ENCODE measurements at regions not wholly inside any gene's neighbourhood (a gene's known extent, or its start where the extent isn't known, plus 50 kb on each side); places are given as distances from the start of the nearest gene placed in this dataset.

- Histone ChIP-seq H3K27me3 (no peaks in the 10 kb centered on the region), H3K27ac (no peak overlapping the region), H3K4me1 (no peaks in the 10 kb centered on the region), H3K4me3 (no peak overlapping the region), H3K9me3 (no peaks in the 10 kb centered on the region), H3K36me3 (no peaks in the 10 kb centered on the region)
- in situ Hi-C loops (cut with MboI; ENCODE audit: low pct_ligation_motif_present in 1 of 4, low pct_unique_long_range_greater_than_20kb in 1 of 4, low sequenced_read_pairs in 3 of 4), result loop anchor here in 1 of 4 donors (25.0 kb wide), 1 partner anchor 332 kb away; no protein-coding TSS in a partner anchor
- no peak for TF ChIP-seq POLR2A (IDR thresholded peaks at IDR 0.05)
- no peak for TF ChIP-seq POLR2AphosphoS5 (IDR thresholded peaks at IDR 0.05)
- TF ChIP-seq EP300 (IDR thresholded peaks at IDR 0.05; ENCODE audit: low read depth), result no peak
- no peak for TF ChIP-seq CTCF (IDR thresholded peaks at IDR 0.05)
- intact Hi-C loops (cut with DNase I; ENCODE audit: low total_unique reads), result no loop called here
- WGBS, 2 donors (ENCODE audit: low coverage in 1 of 2), result 84 to 90% methylated on average over 8 of the region's 8 CpGs
- no peak for DNase-seq
These were observed 173.2 kb downstream of the DIRAS2 start for GRCh38 chr9:90469435-90469834.

GRCh38 chr9:90469865-90470387 lies 172.7 kb downstream of the DIRAS2 start:
- H3K27ac ChIP-seq, result no peak overlapping the region
- DNase-seq, result no peak
- intact Hi-C loops (cut with DNase I; ENCODE audit: low total_unique reads) (no loop called here), in situ Hi-C loops (cut with MboI; ENCODE audit: low pct_ligation_motif_present in 1 of 4, low pct_unique_long_range_greater_than_20kb in 1 of 4, low sequenced_read_pairs in 3 of 4) (loop anchor here in 1 of 4 donors (25.0 kb wide), 1 partner anchor 333 kb away; no protein-coding TSS in a partner anchor)
- 83 to 85% methylated on average over 3 to 6 of the region's 6 CpGs for WGBS, 2 donors (ENCODE audit: low coverage in 1 of 2)
- H3K27me3 ChIP-seq, result no peaks in the 10 kb centered on the region
- TF ChIP-seq POLR2AphosphoS5 (IDR thresholded peaks at IDR 0.05), result no peak
- TF ChIP-seq CTCF (IDR thresholded peaks at IDR 0.05), result no peak
- no peak for TF ChIP-seq EP300 (IDR thresholded peaks at IDR 0.05; ENCODE audit: low read depth)
- no peak for TF ChIP-seq POLR2A (IDR thresholded peaks at IDR 0.05)
- no peaks in the 10 kb centered on the region for H3K4me1 ChIP-seq
- no peaks in the 10 kb centered on the region for H3K9me3 ChIP-seq
- H3K4me3 ChIP-seq, result no peak overlapping the region
- H3K36me3 ChIP-seq, result no peaks in the 10 kb centered on the region

GRCh38 chr9:90476058-90476457 lies 166.6 kb downstream of the DIRAS2 start:
- no peaks in the 10 kb centered on the region for H3K9me3 ChIP-seq
- intact Hi-C loops (cut with DNase I; ENCODE audit: low total_unique reads), result no loop called here
- no peaks in the 10 kb centered on the region for H3K4me1 ChIP-seq
- H3K27ac ChIP-seq, result no peak overlapping the region
- no peak for DNase-seq
- H3K4me3 ChIP-seq, result no peak overlapping the region
- no peak for TF ChIP-seq EP300 (IDR thresholded peaks at IDR 0.05; ENCODE audit: low read depth)
- no peak for TF ChIP-seq POLR2A (IDR thresholded peaks at IDR 0.05)
- TF ChIP-seq CTCF (IDR thresholded peaks at IDR 0.05), result no peak
- no peak for TF ChIP-seq POLR2AphosphoS5 (IDR thresholded peaks at IDR 0.05)
- in situ Hi-C loops (cut with MboI; ENCODE audit: low pct_ligation_motif_present in 1 of 4, low pct_unique_long_range_greater_than_20kb in 1 of 4, low sequenced_read_pairs in 3 of 4), result no loop called here
- no peaks in the 10 kb centered on the region for H3K36me3 ChIP-seq
- H3K27me3 ChIP-seq, result no peaks in the 10 kb centered on the region

GRCh38 chr9:90477535-90477934 lies 165.1 kb downstream of the DIRAS2 start:
- 89% methylated on average over 2 of the region's 2 CpGs; no CpG with 5 or more reads in 1 of the 2 donors for WGBS, 2 donors (ENCODE audit: low coverage in 1 of 2)
- H3K4me3 ChIP-seq, result no peak overlapping the region
- in situ Hi-C loops (cut with MboI; ENCODE audit: low pct_ligation_motif_present in 1 of 4, low pct_unique_long_range_greater_than_20kb in 1 of 4, low sequenced_read_pairs in 3 of 4) (no loop called here), intact Hi-C loops (cut with DNase I; ENCODE audit: low total_unique reads) (no loop called here)
- no peak for DNase-seq
- H3K27ac ChIP-seq, result no peak overlapping the region
- no peaks in the 10 kb centered on the region for H3K27me3 ChIP-seq
- no peaks in the 10 kb centered on the region for H3K4me1 ChIP-seq
- TF ChIP-seq POLR2A (IDR thresholded peaks at IDR 0.05) (no peak), EP300 (IDR thresholded peaks at IDR 0.05; ENCODE audit: low read depth) (no peak), CTCF (IDR thresholded peaks at IDR 0.05) (no peak), POLR2AphosphoS5 (IDR thresholded peaks at IDR 0.05) (no peak)
- H3K9me3 ChIP-seq, result no peaks in the 10 kb centered on the region
- no peaks in the 10 kb centered on the region for H3K36me3 ChIP-seq
